Transverse colon (tissue), 4 donors: ENCODE measurements at regions not wholly inside any gene's neighbourhood (a gene's known extent, or its start where the extent isn't known, plus 50 kb on each side); places are given as distances from the start of the nearest gene placed in this dataset.
"Not testable (repeated sequence)": the region's sequence is repeated elsewhere in the genome, so short reads cannot be mapped to it uniquely, and the experiment has no call there.

Experiments
- DNase-seq: peaks from one replicate; pipeline ENCODE4 v3.0.0-alpha.2; 2019
- H3K27ac ChIP-seq, 4 donors: fragments of 200-600 bp; sonication (generic); 2 replicates each; pipeline ENCODE4 v1.5.1; 2016 to 2018; ENCODE audit warnings: inconsistent platforms in 4 of 4
- H3K27me3 ChIP-seq: fragments of 200-600 bp; sonication (generic); 2 replicates; pipeline ENCODE4 v1.5.1; 2017; ENCODE audit warnings: inconsistent platforms
- H3K36me3 ChIP-seq, 4 donors: fragments of 200-600 bp; sonication (generic); 2 replicates each; pipeline ENCODE4 v1.5.1; 2017 to 2019; ENCODE audit warnings: inconsistent platforms in 4 of 4
- H3K4me1 ChIP-seq, 4 donors: fragments of 200-600 bp; sonication (generic); 2 replicates each; pipeline ENCODE4 v1.5.1; 2017 to 2020; ENCODE audit warnings: inconsistent platforms in 4 of 4
- H3K4me3 ChIP-seq, 4 donors: fragments of 200-600 bp; sonication (generic); 1 replicate in 1 of 4; 2 replicates in 3 of 4; pipeline versions ENCODE4 v1.5.1 to v1.6.1; 2017 to 2019; ENCODE audit warnings: inconsistent platforms in 4 of 4
- H3K9me3 ChIP-seq, 2 donors: fragments of 200-600 bp; sonication (generic); 2 replicates each; pipeline ENCODE4 v1.5.1; 2017 to 2019; ENCODE audit warnings: inconsistent platforms in 2 of 2
- CTCF ChIP-seq, 5 experiments: fragments of 200-600 bp in 3 of 5; fragments of 450-650 bp in 2 of 5; sonication (generic) in 3 of 5; IDR thresholded peaks; 1 replicate in 2 of 5; 2 replicates in 3 of 5; pipeline ENCODE4 v1.5.1; 2016 to 2017; ENCODE audit warnings: antibody characterized with exemption in 5 of 5, inconsistent platforms in 3 of 5, mild to moderate bottlenecking in 2 of 5, moderate library complexity in 1 of 5
- EP300 ChIP-seq: sonication (generic); formaldehyde crosslinking; IDR thresholded peaks from one replicate; pipeline ENCODE4 v1.6.1; 2017; ENCODE audit warnings: antibody characterized with exemption, low read depth
- POLR2A ChIP-seq: fragments of 450-650 bp; IDR thresholded peaks from one replicate; pipeline ENCODE4 v1.6.1; 2016; ENCODE audit warnings: antibody characterized with exemption, mild to moderate bottlenecking, moderate library complexity
- POLR2AphosphoS5 ChIP-seq, 3 donors: sonication (generic); formaldehyde crosslinking; IDR thresholded peaks; one replicate each; pipeline ENCODE4 v1.6.1; 2016; ENCODE audit warnings: antibody characterized with exemption in 3 of 3
- WGBS, 2 donors: methylation state at CpG; one replicate each; pipeline ENCODE4 v1.1.5; 2018; ENCODE audit warnings: low coverage in 1 of 2; 5-methylcytosine and 5-hydroxymethylcytosine counted together
- in situ Hi-C, 4 donors: fragments of 200-750 bp; cut with MboI; loops; one replicate each; pipeline versions ENCODE4 v1.15.0 to v1.15.1; 2017; ENCODE audit warnings: low sequenced_read_pairs in 3 of 4, low pct_ligation_motif_present in 1 of 4, low pct_unique_long_range_greater_than_20kb in 1 of 4
- intact Hi-C: fragments of 100-400 bp; cut with DNase I; formaldehyde crosslinking; loops from one replicate; pipeline ENCODE4 v1.15.1; 2023; ENCODE audit warnings: low total_unique reads

DNA sequence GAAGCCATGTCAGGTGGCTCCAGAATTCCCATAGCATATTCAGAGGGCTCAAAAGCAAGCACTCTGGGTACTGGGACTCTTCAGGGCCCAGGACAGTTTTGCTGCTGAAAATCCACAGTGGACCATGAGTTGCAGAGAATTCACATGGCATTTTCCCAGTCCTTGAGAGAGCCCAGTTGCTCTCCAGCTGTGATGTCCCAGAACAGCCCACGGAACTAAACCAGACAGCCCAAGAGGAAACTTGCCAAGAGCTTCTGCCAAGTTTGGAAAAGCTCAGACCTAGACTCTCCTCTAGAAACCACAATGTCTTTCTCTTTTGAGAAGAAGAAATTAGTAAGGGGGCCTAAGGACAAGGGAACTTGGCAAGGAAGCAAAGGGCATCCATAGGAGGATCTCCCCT is 69.4 kb downstream of the RGS2 start:
- Histone ChIP-seq H3K27me3 (no peaks in the 10 kb centered on the region), H3K4me1 (peaks cover 0 to 19% (median 10%) of the 10 kb centered on the region in 4 donors), H3K9me3 (no peaks in the 10 kb centered on the region), H3K27ac (peak overlapping the region; percentile 30 to 66 (median 58)), H3K36me3 (no peaks in the 10 kb centered on the region), H3K4me3 (no peak overlapping the region)
- peak; percentile 44 to 72 (median 64) for TF ChIP-seq POLR2AphosphoS5 (IDR thresholded peaks at IDR 0.05)
- no peak for TF ChIP-seq POLR2A
- TF ChIP-seq CTCF (IDR thresholded peaks at IDR 0.05): no peak
- no peak for TF ChIP-seq EP300
- intact Hi-C loops: no loop called here
- in situ Hi-C loops: no loop called here
- 71% methylated on average over 1 of the region's 1 CpG; no CpG with 5 or more reads in 1 of the 2 donors for WGBS, 2 donors
- peak; percentile 31 for DNase-seq

DNA sequence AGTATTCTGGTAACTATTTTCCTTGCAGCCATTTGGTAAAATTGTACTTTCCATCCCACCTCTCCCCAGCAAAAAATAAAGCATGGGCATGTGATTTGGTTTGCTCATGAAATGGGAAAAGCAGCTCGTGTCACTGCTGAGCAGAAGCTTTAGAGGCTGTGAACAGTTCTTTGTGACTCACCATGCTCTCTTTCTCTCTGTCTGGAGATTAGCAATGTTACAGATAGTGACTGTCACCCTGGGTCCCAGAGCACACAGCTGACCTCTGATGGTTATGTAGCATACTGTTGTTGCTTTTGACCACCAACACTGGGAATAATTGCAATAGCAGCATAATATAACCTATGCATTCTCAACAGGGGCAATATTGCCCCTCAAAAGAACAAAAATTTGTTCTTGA is 70.6 kb downstream of the RGS2 start:
- TF ChIP-seq CTCF (IDR thresholded peaks at IDR 0.05) (no peak), POLR2AphosphoS5 (IDR thresholded peaks at IDR 0.05) (no peak), POLR2A (no peak), EP300 (no peak)
- WGBS, 2 donors: 17 to 56% methylated on average over 1 of the region's 1 CpG
- no peaks in the 10 kb centered on the region for H3K36me3 ChIP-seq
- intact Hi-C loops: no loop called here
- in situ Hi-C loops: no loop called here
- H3K27ac ChIP-seq: no peak overlapping the region
- no peak for DNase-seq
- no peak overlapping the region for H3K4me3 ChIP-seq
- no peaks in the 10 kb centered on the region for H3K9me3 ChIP-seq
- peaks cover 0 to 19% (median 10%) of the 10 kb centered on the region in 4 donors for H3K4me1 ChIP-seq
- no peaks in the 10 kb centered on the region for H3K27me3 ChIP-seq

DNA sequence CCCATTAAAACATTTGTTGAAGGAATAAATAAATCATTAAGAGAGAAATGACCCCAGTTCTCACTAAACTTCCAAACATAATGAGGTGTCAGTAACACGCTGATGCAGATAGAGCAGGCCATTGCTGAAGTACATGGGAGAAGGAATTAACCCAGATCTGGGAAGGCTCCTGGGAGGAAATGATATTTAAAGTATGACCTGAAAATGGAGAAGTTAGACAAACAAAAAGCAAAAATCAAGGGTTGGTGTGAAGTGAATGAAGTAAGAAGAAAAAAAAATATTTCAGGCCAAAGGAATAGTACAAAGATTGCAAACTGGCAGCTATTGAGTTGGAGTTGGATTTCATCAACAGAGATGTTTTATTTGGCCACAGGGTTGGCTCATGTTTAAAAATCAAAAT is 71.4 kb downstream of the RGS2 start:
- Histone ChIP-seq H3K4me1 (peaks cover 0 to 19% (median 10%) of the 10 kb centered on the region in 4 donors), H3K4me3 (no peak overlapping the region), H3K9me3 (no peaks in the 10 kb centered on the region), H3K27ac (no peak overlapping the region), H3K36me3 (no peaks in the 10 kb centered on the region), H3K27me3 (no peaks in the 10 kb centered on the region)
- intact Hi-C loops: no loop called here
- 55 to 60% methylated on average over 1 of the region's 1 CpG for WGBS, 2 donors
- no peak for DNase-seq
- TF ChIP-seq CTCF (IDR thresholded peaks at IDR 0.05) (no peak), POLR2AphosphoS5 (IDR thresholded peaks at IDR 0.05) (no peak), EP300 (no peak), POLR2A (no peak)
- in situ Hi-C loops: no loop called here

DNA sequence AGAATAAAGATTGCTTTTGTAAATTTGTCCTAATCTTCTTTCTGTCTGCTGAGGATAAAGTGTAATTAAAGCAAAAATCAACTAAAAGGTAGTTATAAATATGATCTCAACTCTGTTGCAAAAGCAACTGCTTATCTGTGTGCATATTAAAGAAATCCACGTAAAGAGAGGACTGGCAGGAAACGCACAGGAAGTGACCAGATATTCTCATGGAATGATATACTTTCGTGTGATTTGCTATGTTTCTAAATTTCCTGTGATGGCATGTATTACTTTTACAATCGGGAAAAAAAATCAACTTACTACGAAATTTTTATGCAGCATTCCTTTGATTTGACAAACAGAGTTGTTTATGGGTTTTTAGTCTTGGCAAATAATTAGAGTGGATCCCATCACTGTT is 75.4 kb downstream of the RGS2 start:
- Histone ChIP-seq H3K4me3 (no peak overlapping the region), H3K27me3 (no peaks in the 10 kb centered on the region), H3K36me3 (no peaks in the 10 kb centered on the region), H3K4me1 (no peaks in the 10 kb centered on the region), H3K27ac (no peak overlapping the region), H3K9me3 (no peaks in the 10 kb centered on the region)
- intact Hi-C loops (no loop called here), in situ Hi-C loops (no loop called here)
- TF ChIP-seq POLR2A (no peak), EP300 (no peak), POLR2AphosphoS5 (IDR thresholded peaks at IDR 0.05) (no peak), CTCF (IDR thresholded peaks at IDR 0.05) (no peak)
- 50 to 67% methylated on average over 5 of the region's 5 CpGs for WGBS, 2 donors
- no peak for DNase-seq

- H3K4me1 ChIP-seq, DNase-seq, H3K36me3 ChIP-seq, in situ Hi-C loops, intact Hi-C loops, H3K27me3 ChIP-seq, H3K27ac ChIP-seq, H3K4me3 ChIP-seq, H3K9me3 ChIP-seq: not testable (repeated sequence)
- 69 to 74% methylated on average over 3 of the region's 3 CpGs for WGBS, 2 donors
Measured at GRCh38 chr1:192885387-192885786, 76.5 kb downstream of the RGS2 start.
